PFSK-1 (cell line): ENCODE measurements at regions not wholly inside any gene's neighbourhood (a gene's known extent, or its start where the extent isn't known, plus 50 kb on each side); places are given as distances from the start of the nearest gene placed in this dataset.

Source experiments
- POLR2AphosphoS5 ChIP-seq: IDR thresholded peaks from 2 replicates; pipeline ENCODE4 v1.6.1; 2012; ENCODE audit warnings: low read depth, mild to moderate bottlenecking, control low read depth, low read length, moderate library complexity
- REST ChIP-seq, 2 experiments: IDR thresholded peaks; 2 replicates each; pipeline versions ENCODE4 v1.6.1 to v1.8.0; 2011 to 2012; ENCODE audit warnings: low read depth in 2 of 2, low read length in 2 of 2, control low read depth in 1 of 2, inconsistent platforms in 1 of 2, mild to moderate bottlenecking in 1 of 2, moderate library complexity in 1 of 2; ENCODE audit not compliant: insufficient read depth in 1 of 2
- SIN3A ChIP-seq: IDR thresholded peaks from 2 replicates; pipeline ENCODE4 v1.6.1; 2012; ENCODE audit warnings: mild to moderate bottlenecking, low read length, moderate library complexity, borderline replicate concordance; ENCODE audit not compliant: insufficient read depth
- TAF1 ChIP-seq: IDR thresholded peaks from 2 replicates; pipeline ENCODE4 v1.6.1; 2012; ENCODE audit warnings: low read length, control low read depth, borderline replicate concordance; ENCODE audit not compliant: insufficient read depth

DNA sequence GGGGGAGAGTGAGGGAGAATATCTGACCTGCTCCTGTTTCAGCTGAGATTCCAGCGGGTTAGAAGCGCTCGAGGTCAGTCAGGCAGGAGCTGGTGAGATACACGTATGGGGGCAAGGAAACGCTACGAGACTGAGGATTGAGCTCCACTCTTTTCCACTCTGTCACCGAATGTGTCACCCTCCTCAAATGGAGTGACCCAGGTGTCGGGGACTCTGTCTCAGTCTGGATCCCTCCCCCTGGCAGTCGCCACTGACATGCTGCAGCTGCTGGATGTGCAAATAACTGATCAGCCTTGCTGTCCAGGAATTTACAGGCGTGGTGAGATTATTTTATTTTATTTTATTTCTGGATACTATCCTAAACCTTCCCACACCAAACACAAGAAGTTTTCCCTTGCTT lies 100.9 kb upstream of the DPP6 start:
- TF ChIP-seq POLR2AphosphoS5 (no peak), TAF1 (no peak), REST (IDR thresholded peaks at IDR 0.05; ENCODE audit: insufficient read depth in 1 of 2, low read depth in 2 of 2, low read length in 2 of 2) (no peak), SIN3A (no peak)
